IMR-90 (cell line): ENCODE measurements at regions not wholly inside any gene's neighbourhood (a gene's known extent, or its start where the extent isn't known, plus 50 kb on each side); places are given as distances from the start of the nearest gene placed in this dataset.

Experiments
- ATAC-seq: fragments of 200-7000 bp; cut with Tn5 transposase; 2 replicates; pipeline ENCODE4 v1.9.1; 2020; ENCODE audit warnings: low read depth, mild to moderate bottlenecking, moderate library complexity
- BruUV-seq: library from RNA; stranded (reverse); fragments of 400-500 nt; replicated peaks from 2 replicates; lab custom pipeline; 2021; lab: Mats Ljungman, UMichigan
- CTCF ChIA-PET: fragments of 300-600 bp; formaldehyde crosslinking; extraction: SDS; loops from one replicate; lab custom pipeline; 2021; ENCODE audit warnings: antibody characterized with exemption; lab: Yijun Ruan, JAX
- POLR2A ChIA-PET: fragments of 300-600 bp; sonication (Branson Sonifier 250); formaldehyde crosslinking; loops from one replicate; lab custom pipeline; 2022; ENCODE audit warnings: antibody characterized with exemption; ENCODE audit not compliant: unreplicated experiment; lab: Charles Lee
- DNase-seq: peaks from one replicate; pipeline ENCODE4 v3.0.0; 2013
- H2AFZ ChIP-seq: replicated peaks from 2 replicates; pipeline ENCODE3; 2013; ENCODE audit warnings: low read length, mild to moderate bottlenecking; ENCODE audit not compliant: poor library complexity
- H2AK5ac ChIP-seq: 2 replicates; pipeline ENCODE4 v1.6.1; 2013; ENCODE audit warnings: low read depth, low read length, inconsistent platforms
- H2AK9ac ChIP-seq: replicated peaks from 2 replicates; pipeline ENCODE3; 2013; ENCODE audit warnings: mild to moderate bottlenecking, low read depth, low read length, moderate library complexity; ENCODE audit not compliant: poor library complexity
- H2BK120ac ChIP-seq: 2 replicates; pipeline ENCODE4 v1.6.1; 2013; ENCODE audit warnings: low read depth, low read length, inconsistent platforms
- H2BK15ac ChIP-seq: 3 replicates; pipeline ENCODE4 v1.6.1; 2013; ENCODE audit warnings: low read depth, low read length, inconsistent platforms
- H2BK20ac ChIP-seq: 2 replicates; pipeline ENCODE4 v1.6.1; 2013; ENCODE audit warnings: low read depth, mild to moderate bottlenecking, inconsistent platforms, low read length, moderate library complexity
- H2BK5ac ChIP-seq: 2 replicates; pipeline ENCODE4 v1.6.1; 2013; ENCODE audit warnings: mild to moderate bottlenecking, low read depth, low read length, inconsistent platforms; ENCODE audit not compliant: poor library complexity, severe bottlenecking
- H3K14ac ChIP-seq: replicated peaks from 2 replicates; pipeline ENCODE4 v1.6.1; 2013; ENCODE audit warnings: low read depth, low read length, inconsistent platforms
- H3K18ac ChIP-seq: 2 replicates; pipeline ENCODE4 v1.6.1; 2013; ENCODE audit warnings: low read depth, low read length, control low read depth
- H3K23ac ChIP-seq: 2 replicates; pipeline ENCODE4 v1.6.1; 2013; ENCODE audit warnings: low read depth, low read length, inconsistent platforms
- H3K27ac ChIP-seq: 2 replicates; pipeline ENCODE4 v1.5.1; 2013; ENCODE audit warnings: mild to moderate bottlenecking, control low read depth, low read length; ENCODE audit not compliant: insufficient read depth
- H3K27me3 ChIP-seq: 2 replicates; pipeline ENCODE4 v1.6.1; 2013; ENCODE audit warnings: low read length; ENCODE audit not compliant: control insufficient read depth, insufficient read depth
- H3K36me3 ChIP-seq: 2 replicates; pipeline ENCODE4 v1.6.1; 2013; ENCODE audit warnings: low read length, mixed read lengths; ENCODE audit not compliant: control insufficient read depth, insufficient read depth
- H3K4ac ChIP-seq: 2 replicates; pipeline ENCODE4 v1.6.1; 2013; ENCODE audit warnings: low read depth, low read length, inconsistent platforms
- H3K4me1 ChIP-seq: 2 replicates; pipeline ENCODE4 v1.6.1; 2013; ENCODE audit warnings: low read length, mixed read lengths; ENCODE audit not compliant: control insufficient read depth, insufficient read depth
- H3K4me2 ChIP-seq: 2 replicates; pipeline ENCODE4 v1.6.1; 2013; ENCODE audit warnings: low read depth, mild to moderate bottlenecking, control low read depth, low read length, moderate library complexity
- H3K4me3 ChIP-seq: 2 replicates; pipeline ENCODE4 v1.5.1; 2013; ENCODE audit warnings: low read depth, mild to moderate bottlenecking, control low read depth, low read length, moderate library complexity; ENCODE audit not compliant: insufficient read depth
- H3K56ac ChIP-seq: 2 replicates; pipeline ENCODE4 v1.6.1; 2013; ENCODE audit warnings: low read length, inconsistent platforms; ENCODE audit not compliant: insufficient read depth; ENCODE audit errors: extremely low read depth
- H3K79me1 ChIP-seq, 2 experiments: 2 replicates each; pipeline ENCODE4 v1.6.1; 2013; ENCODE audit warnings: low read length in 2 of 2, inconsistent platforms in 1 of 2, low read depth in 1 of 2
- H3K9ac ChIP-seq: 2 replicates; pipeline ENCODE4 v1.6.1; 2013; ENCODE audit warnings: low read depth, low read length, control low read depth
- H3K9me1 ChIP-seq: 2 replicates; pipeline ENCODE4 v1.6.1; 2013; ENCODE audit warnings: low read length, inconsistent platforms; ENCODE audit not compliant: insufficient read depth
- H3K9me3 ChIP-seq: 2 replicates; pipeline ENCODE4 v1.6.1; 2013; ENCODE audit warnings: low read length; ENCODE audit not compliant: control insufficient read depth, insufficient read depth
- H4K20me1 ChIP-seq: 2 replicates; pipeline ENCODE4 v1.6.1; 2013; ENCODE audit warnings: low read length, inconsistent platforms; ENCODE audit not compliant: insufficient read depth
- H4K5ac ChIP-seq: 2 replicates; pipeline ENCODE4 v1.6.1; 2013; ENCODE audit warnings: mild to moderate bottlenecking, low read depth, low read length, control low read depth
- H4K8ac ChIP-seq, 2 experiments: 2 replicates each; pipeline ENCODE4 v1.6.1; 2013; ENCODE audit warnings: low read depth in 2 of 2, low read length in 2 of 2, control low read depth in 1 of 2, inconsistent platforms in 1 of 2
- H4K91ac ChIP-seq: 2 replicates; pipeline ENCODE4 v1.6.1; 2013; ENCODE audit warnings: low read depth, low read length, inconsistent platforms; ENCODE audit not compliant: insufficient read depth
- CEBPB ChIP-seq: IDR thresholded peaks from 2 replicates; pipeline ENCODE4 v1.6.1; 2012; ENCODE audit warnings: low read depth, low read length, improper control_type of control experiment
- CHD1 ChIP-seq: IDR thresholded peaks from 2 replicates; pipeline ENCODE4 v1.6.1; 2012; ENCODE audit warnings: low read depth, low read length, improper control_type of control experiment
- FOS ChIP-seq: fragments of 150-350 bp; IDR thresholded peaks from 2 replicates; pipeline ENCODE4 v1.6.1; 2016; ENCODE audit warnings: low read depth, low read length
- MAFK ChIP-seq: IDR thresholded peaks from 2 replicates; pipeline ENCODE4 v1.6.1; 2012; ENCODE audit warnings: low read depth, low read length, improper control_type of control experiment
- MAZ ChIP-seq: IDR thresholded peaks from 2 replicates; pipeline ENCODE4 v1.6.1; 2012; ENCODE audit warnings: low read depth, mild to moderate bottlenecking, low read length, improper control_type of control experiment, moderate library complexity, borderline replicate concordance
- NFE2L2 ChIP-seq: fragments of 150-350 bp; IDR thresholded peaks from 2 replicates; pipeline ENCODE4 v1.6.1; 2016; ENCODE audit warnings: low read depth, mild to moderate bottlenecking, low read length
- POLR2A ChIP-seq: IDR thresholded peaks from 2 replicates; pipeline ENCODE4 v1.6.1; 2012; ENCODE audit warnings: mild to moderate bottlenecking, low read depth, low read length
- RAD21 ChIP-seq: IDR thresholded peaks from 2 replicates; pipeline ENCODE4 v1.6.1; 2012; ENCODE audit warnings: low read length, improper control_type of control experiment
- RCOR1 ChIP-seq: IDR thresholded peaks from 2 replicates; pipeline ENCODE4 v1.6.1; 2012; ENCODE audit warnings: mild to moderate bottlenecking, low read length, improper control_type of control experiment; ENCODE audit not compliant: insufficient replicate concordance
- SMC3 ChIP-seq: fragments of 150-350 bp; IDR thresholded peaks from 2 replicates; pipeline ENCODE4 v1.6.1; 2016; ENCODE audit warnings: low read depth, mild to moderate bottlenecking, antibody characterized with exemption, low read length, moderate library complexity
- WGBS, 2 experiments: methylation state at CpG; one replicate each; pipeline versions ENCODE4 v1.1.5 to v1.1.7; 2013; ENCODE audit warnings: missing lambda C conversion rate in 2 of 2; ENCODE audit not compliant: insufficient read length in 1 of 2; ENCODE audit errors: extremely low coverage in 2 of 2; 5-methylcytosine and 5-hydroxymethylcytosine counted together
- dilution Hi-C: fragments of 300-500 bp; cut with HindIII; formaldehyde crosslinking; loops from one replicate; pipeline ENCODE4 v1.14.3; 2018; ENCODE audit warnings: low sequenced_read_pairs; ENCODE audit not compliant: unreplicated experiment
- in situ Hi-C: fragments of 300-500 bp; cut with MboI; formaldehyde crosslinking; loops from 3 replicates; pipeline ENCODE4 v1.14.3; 2019; ENCODE audit warnings: low sequenced_read_pairs, inconsistent platforms, mixed read lengths
- intact Hi-C: fragments of 100-400 bp; cut with micrococcal nuclease; formaldehyde crosslinking; loops from 2 replicates; pipeline ENCODE4 v1.10.0; 2022
- TF ChIP-seq, protein P1 (sequence below): fragments of 150-350 bp; IDR thresholded peaks from 2 replicates; pipeline ENCODE4 v1.6.1; 2016; ENCODE audit warnings: low read depth, mild to moderate bottlenecking, low read length, moderate library complexity, borderline replicate concordance

DNA sequence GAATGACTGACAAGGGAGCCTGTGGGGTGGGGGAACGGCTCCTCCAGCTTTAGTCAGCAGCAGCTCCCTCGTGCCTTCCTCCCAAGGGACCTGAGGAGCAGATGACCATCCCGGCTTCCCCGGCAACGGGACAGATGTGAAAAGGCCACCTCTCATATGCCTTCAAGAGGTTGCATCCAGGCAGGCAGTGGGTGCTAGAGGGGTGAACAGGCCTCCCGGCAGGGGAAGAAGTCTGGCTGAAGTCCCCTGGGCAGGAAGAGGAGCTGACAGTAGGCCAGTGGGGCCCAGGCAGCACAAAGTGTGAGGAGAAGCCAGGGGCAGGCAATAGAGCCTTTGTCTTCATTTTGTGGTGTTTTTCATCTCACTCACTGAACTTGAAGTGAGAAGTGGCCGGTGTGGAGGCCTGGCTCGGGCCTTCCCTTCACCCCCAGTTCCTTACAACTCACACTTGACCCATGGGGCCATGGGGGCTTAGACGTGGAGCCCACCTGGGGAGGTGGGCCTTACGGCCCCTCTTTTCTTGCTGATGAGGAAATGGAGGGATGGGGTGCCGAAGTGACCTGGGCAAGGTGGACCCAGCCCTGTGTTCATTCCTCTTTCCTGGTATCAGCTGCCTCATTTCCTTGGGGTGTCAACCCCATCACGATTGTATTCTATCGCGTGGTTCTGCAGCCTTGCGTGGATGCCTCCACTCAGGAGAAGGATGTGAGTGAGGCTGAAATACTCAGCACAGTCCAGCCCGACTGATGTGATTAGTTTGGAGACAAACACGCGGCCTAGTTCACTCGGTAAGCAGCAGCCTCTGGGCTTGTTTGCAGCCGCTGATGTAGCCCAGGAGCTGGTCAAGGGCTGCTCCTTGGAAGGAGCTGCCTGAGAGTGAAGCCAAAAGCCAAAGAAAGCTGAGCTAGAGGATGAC is 115.5 kb upstream of the ALDH1A3 start (continued):
- TF ChIP-seq SMC3 (no peak), CEBPB (no peak)

DNA sequence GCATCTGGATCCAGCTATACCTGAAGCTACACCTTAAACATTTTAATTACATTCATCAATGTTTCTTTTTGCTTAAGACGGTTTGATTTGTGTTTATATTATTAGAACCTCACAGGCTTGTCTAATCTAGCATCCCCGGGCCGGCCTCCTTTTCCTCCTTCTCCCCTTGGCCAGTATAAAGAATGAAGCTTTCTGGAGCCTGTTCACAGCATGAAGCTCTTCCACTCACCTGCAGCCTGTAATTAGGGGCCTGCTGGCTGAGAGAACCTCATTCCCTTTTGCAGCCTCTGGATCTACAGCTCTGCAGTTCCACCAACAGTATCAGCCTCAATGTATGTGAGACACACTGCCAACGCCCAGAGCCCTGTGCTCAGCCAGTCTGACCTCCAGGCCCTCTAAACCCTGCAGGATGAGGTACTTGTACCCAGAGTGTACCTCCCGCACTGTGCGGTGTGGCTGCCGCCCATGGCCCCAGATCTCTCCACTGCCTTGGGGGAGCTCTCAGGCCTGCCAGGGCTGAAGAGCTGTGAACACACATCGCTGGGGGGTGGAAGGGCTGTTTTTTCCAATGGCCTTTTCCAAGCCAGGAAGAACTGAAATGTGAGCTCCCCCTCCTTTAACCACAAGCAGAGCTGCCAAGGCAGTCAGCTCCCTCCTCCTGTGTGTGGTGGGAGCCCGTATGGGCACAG is 114.7 kb upstream of the ALDH1A3 start:
- H3K79me1 ChIP-seq: no peaks in the 10 kb centered on the region
- DNase-seq: peak; percentile 79
- no peak overlapping the region for H3K9ac ChIP-seq
- ChIA-PET CTCF (interaction anchor here (0.7 kb wide), 1 partner anchor 105 kb away, joined by 3 read pairs; no protein-coding TSS in a partner anchor), POLR2A (interaction anchor here (0.6 kb wide), 1 partner anchor 1491 kb away, joined by 3 read pairs; no protein-coding TSS in a partner anchor)
- H3K4me3 ChIP-seq: no peak overlapping the region
- H2AFZ ChIP-seq: peak overlapping the region; percentile 78
- no peak overlapping the region; the same call in 2 of the 3 replicates for H2BK15ac ChIP-seq
- H3K36me3 ChIP-seq: no peaks in the 10 kb centered on the region
- peak overlapping the region; percentile 55 for H4K91ac ChIP-seq
- H3K9me1 ChIP-seq: peaks cover 8% of the 10 kb centered on the region; the same call in 1 of the 2 replicates
- H2BK20ac ChIP-seq: peak overlapping the region; percentile 50; the same call in 1 of the 2 replicates
- no peak overlapping the region for H3K27ac ChIP-seq
- intact Hi-C loops (no loop called here), dilution Hi-C loops (no loop called here), in situ Hi-C loops (no loop called here)
- peak overlapping the region; percentile 70; the same call in 1 of the 2 replicates for H3K4ac ChIP-seq
- no CpG with 5 or more reads among the region's 9 CpGs for WGBS, 2 experiments
- peaks cover 10% of the 10 kb centered on the region for H3K4me1 ChIP-seq
- H2BK120ac ChIP-seq: peak overlapping the region; percentile 63
- H4K20me1 ChIP-seq: no peaks in the 10 kb centered on the region
- H3K23ac ChIP-seq: no peak overlapping the region
- H4K5ac ChIP-seq: no peak overlapping the region; the same call in 1 of the 2 replicates
- no peak overlapping the region for H3K56ac ChIP-seq
- H2AK5ac ChIP-seq: peak overlapping the region; percentile 63; the same call in 1 of the 2 replicates
- BruUV-seq: no TSS peak
- H2AK9ac ChIP-seq: no peak overlapping the region
- H3K18ac ChIP-seq: no peak overlapping the region; the same call in 1 of the 2 replicates
- H3K4me2 ChIP-seq: no peak overlapping the region; the same call in 1 of the 2 replicates
- H4K8ac ChIP-seq: peak overlapping the region in 1 of 2 experiments; percentile 61; a peak in 1 of 4 replicates
- H3K27me3 ChIP-seq: no peaks in the 10 kb centered on the region
- H3K14ac ChIP-seq: no peak overlapping the region
- no peaks in the 10 kb centered on the region for H3K9me3 ChIP-seq
- peak; percentile 78 for ATAC-seq
- no peak overlapping the region for H2BK5ac ChIP-seq
- TF ChIP-seq NFE2L2: no peak
- no peak for TF ChIP-seq FOS
- TF ChIP-seq CHD1: no peak
- no peak for TF ChIP-seq MAFK
- TF ChIP-seq, protein P1, sequence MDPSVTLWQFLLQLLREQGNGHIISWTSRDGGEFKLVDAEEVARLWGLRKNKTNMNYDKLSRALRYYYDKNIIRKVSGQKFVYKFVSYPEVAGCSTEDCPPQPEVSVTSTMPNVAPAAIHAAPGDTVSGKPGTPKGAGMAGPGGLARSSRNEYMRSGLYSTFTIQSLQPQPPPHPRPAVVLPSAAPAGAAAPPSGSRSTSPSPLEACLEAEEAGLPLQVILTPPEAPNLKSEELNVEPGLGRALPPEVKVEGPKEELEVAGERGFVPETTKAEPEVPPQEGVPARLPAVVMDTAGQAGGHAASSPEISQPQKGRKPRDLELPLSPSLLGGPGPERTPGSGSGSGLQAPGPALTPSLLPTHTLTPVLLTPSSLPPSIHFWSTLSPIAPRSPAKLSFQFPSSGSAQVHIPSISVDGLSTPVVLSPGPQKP: no peak
- TF ChIP-seq POLR2A: no peak
- no peak for TF ChIP-seq RCOR1
- TF ChIP-seq SMC3: no peak
- TF ChIP-seq RAD21: no peak
- no peak; the same call in 1 of the 2 replicates for TF ChIP-seq MAZ
